ENCODE measurements at regions not wholly inside any gene's neighbourhood (a gene's known extent, or its start where the extent isn't known, plus 50 kb on each side); places are given as distances from the start of the nearest gene placed in this dataset.

GRCh38 chr7:156056534-156056933 is 244.3 kb upstream of the SHH start:
- Histone ChIP-seq H3K9me3 (no peaks in the 10 kb centered on the region), H3K36me3 (no peaks in the 10 kb centered on the region), H3K27me3 (replicated peaks in 1 of 7) (peaks cover 0 to 20% (median 0%) of the 10 kb centered on the region in 7 donors), H3K4me1 (no peaks in the 10 kb centered on the region), H3K27ac (no peak overlapping the region), H3K4me3 (no peak overlapping the region)
- intact Hi-C loops (cut with DNase I; ENCODE audit: low total_unique reads) = no loop called here
- TF ChIP-seq POLR2A (IDR thresholded peaks at IDR 0.05) = no peak
- TF ChIP-seq CTCF (IDR thresholded peaks at IDR 0.05 in 8 of 11, conservative IDR thresholded peaks at IDR 0.05 in 3 of 11) = no peak
- no peak for TF ChIP-seq POLR2AphosphoS5 (IDR thresholded peaks at IDR 0.05)
- WGBS, 5 donors = 73 to 92% (median 84%) methylated on average over 6 to 8 of the region's 8 CpGs
- no peak for DNase-seq

- Histone ChIP-seq H3K27ac (no peak overlapping the region), H3K4me1 (no peaks in the 10 kb centered on the region), H3K4me3 (no peak overlapping the region), H3K27me3 (replicated peaks in 1 of 7) (peaks cover 0 to 20% (median 0%) of the 10 kb centered on the region in 7 donors), H3K9me3 (no peaks in the 10 kb centered on the region), H3K36me3 (no peaks in the 10 kb centered on the region)
- TF ChIP-seq POLR2A (IDR thresholded peaks at IDR 0.05) = no peak
- TF ChIP-seq CTCF (IDR thresholded peaks at IDR 0.05 in 8 of 11, conservative IDR thresholded peaks at IDR 0.05 in 3 of 11) = no peak
- TF ChIP-seq POLR2AphosphoS5 (IDR thresholded peaks at IDR 0.05) = no peak
- 75 to 80% (median 78%) methylated on average over 10 of the region's 10 CpGs for WGBS, 5 donors
- DNase-seq = no peak
- intact Hi-C loops (cut with DNase I; ENCODE audit: low total_unique reads) = no loop called here
These were observed 243.1 kb upstream of the SHH start for GRCh38 chr7:156055206-156055822.

GRCh38 chr7:156051884-156052283 is 239.6 kb upstream of the SHH start:
- no peaks in the 10 kb centered on the region for H3K36me3 ChIP-seq
- TF ChIP-seq CTCF (IDR thresholded peaks at IDR 0.05 in 8 of 11, conservative IDR thresholded peaks at IDR 0.05 in 3 of 11) = no peak
- TF ChIP-seq POLR2A (IDR thresholded peaks at IDR 0.05) = no peak
- no peak for TF ChIP-seq POLR2AphosphoS5 (IDR thresholded peaks at IDR 0.05)
- 82 to 97% (median 95%) methylated on average over 1 of the region's 1 CpG for WGBS, 5 donors
- H3K4me3 ChIP-seq = no peak overlapping the region
- H3K27me3 ChIP-seq (replicated peaks in 1 of 7) = peaks cover 0 to 6% (median 0%) of the 10 kb centered on the region in 7 donors
- H3K27ac ChIP-seq = no peak overlapping the region
- H3K9me3 ChIP-seq = peaks cover 0 to 8% (median 0%) of the 10 kb centered on the region in 8 donors
- intact Hi-C loops (cut with DNase I; ENCODE audit: low total_unique reads) = no loop called here
- no peak for DNase-seq
- no peaks in the 10 kb centered on the region for H3K4me1 ChIP-seq

- H3K36me3 ChIP-seq = no peaks in the 10 kb centered on the region
- 82 to 91% (median 86%) methylated on average over 18 to 19 of the region's 19 CpGs for WGBS, 5 donors
- H3K9me3 ChIP-seq = peaks cover 0 to 8% (median 0%) of the 10 kb centered on the region in 8 donors
- H3K27me3 ChIP-seq (replicated peaks in 1 of 7) = peaks cover 0 to 3% (median 0%) of the 10 kb centered on the region in 7 donors
- H3K4me1 ChIP-seq = no peaks in the 10 kb centered on the region
- intact Hi-C loops (cut with DNase I; ENCODE audit: low total_unique reads) = no loop called here
- no peak overlapping the region for H3K4me3 ChIP-seq
- TF ChIP-seq CTCF (IDR thresholded peaks at IDR 0.05 in 8 of 11, conservative IDR thresholded peaks at IDR 0.05 in 3 of 11) (no peak), POLR2A (IDR thresholded peaks at IDR 0.05) (no peak), POLR2AphosphoS5 (IDR thresholded peaks at IDR 0.05) (no peak)
- DNase-seq = no peak
- H3K27ac ChIP-seq = no peak overlapping the region
These were observed 238.6 kb upstream of the SHH start for GRCh38 chr7:156050636-156051569.
